Stomach (tissue), 8 donors: ENCODE measurements at regions not wholly inside any gene's neighbourhood (a gene's known extent, or its start where the extent isn't known, plus 50 kb on each side); places are given as distances from the start of the nearest gene placed in this dataset.
A peak's percentile ranks its signal among the peaks of the same experiment; 100 is the strongest.

Experiments used
- DNase-seq, 2 donors: peaks; one replicate each; pipeline versions ENCODE4 v3.0.0 to v3.0.0-alpha.2; 2013 to 2019
- H3K27ac ChIP-seq, 5 donors: fragments of 200-600 bp in 4 of 5; sonication (generic) in 4 of 5; one replicate each; pipeline ENCODE4 v1.5.1; 2013 to 2019; ENCODE audit warnings: mild to moderate bottlenecking in 1 of 5, moderate library complexity in 1 of 5
- H3K27me3 ChIP-seq, 3 donors: fragments of 200-600 bp; sonication (generic); one replicate each; pipeline ENCODE4 v1.5.1; 2017 to 2019; ENCODE audit warnings: mixed run types in 1 of 3
- H3K36me3 ChIP-seq, 4 donors: fragments of 200-600 bp; sonication (generic); 1 replicate in 3 of 4; 2 replicates in 1 of 4; pipeline ENCODE4 v1.5.1; 2016 to 2019
- H3K4me1 ChIP-seq, 4 donors: fragments of 200-600 bp; sonication (generic); one replicate each; pipeline ENCODE4 v1.5.1; 2016 to 2019
- H3K4me3 ChIP-seq, 4 donors: fragments of 200-600 bp; sonication (generic) in 3 of 4; one replicate each; pipeline ENCODE4 v1.5.1; 2016 to 2019; ENCODE audit warnings: mild to moderate bottlenecking in 1 of 4
- H3K9me3 ChIP-seq, 4 donors: fragments of 200-600 bp; sonication (generic); one replicate each; pipeline ENCODE4 v1.5.1; 2016 to 2019
- CTCF ChIP-seq, 7 experiments: fragments of 450-650 bp in 4 of 7; fragments of 200-600 bp in 3 of 7; sonication (generic) in 3 of 7; IDR thresholded peaks; one replicate each; pipeline ENCODE4 v1.5.1; 2016 to 2019; ENCODE audit warnings: antibody characterized with exemption in 7 of 7, control low read depth in 2 of 7, mild to moderate bottlenecking in 1 of 7
- EP300 ChIP-seq: sonication (generic); formaldehyde crosslinking; IDR thresholded peaks from one replicate; pipeline ENCODE4 v1.6.1; 2017; ENCODE audit warnings: antibody characterized with exemption
- POLR2A ChIP-seq, 4 donors: fragments of 450-650 bp; IDR thresholded peaks; one replicate each; pipeline ENCODE4 v1.6.1; 2016; ENCODE audit warnings: antibody characterized with exemption in 4 of 4, control low read depth in 2 of 4, mild to moderate bottlenecking in 1 of 4, moderate library complexity in 1 of 4
- POLR2AphosphoS5 ChIP-seq, 3 donors: sonication (generic); formaldehyde crosslinking; IDR thresholded peaks; one replicate each; pipeline ENCODE4 v1.6.1; 2016; ENCODE audit warnings: antibody characterized with exemption in 3 of 3
- WGBS, 5 donors: extraction: QIAGEN DNeasy Blood & Tissue Kit in 3 of 5; methylation state at CpG; one replicate each; pipeline versions ENCODE4 v1.1.5 to v1.1.7; 2013 to 2018; 5-methylcytosine and 5-hydroxymethylcytosine counted together
- intact Hi-C: fragments of 100-400 bp; cut with DNase I; formaldehyde crosslinking; loops from one replicate; pipeline ENCODE4 v1.15.1; 2023; ENCODE audit warnings: low total_unique reads
- donor health status: healthy with polysubstance abuse.
- donor health status: Bipolar disorder and iron deficiency.
- donor health status: healthy.

GRCh38 chr13:91074091-91074490, 273.4 kb upstream of the MIR17HG start:
- no peaks in the 10 kb centered on the region for H3K27me3 ChIP-seq
- intact Hi-C loops, result no loop called here
- H3K4me1 ChIP-seq, result no peaks in the 10 kb centered on the region
- no peaks in the 10 kb centered on the region for H3K9me3 ChIP-seq
- H3K27ac ChIP-seq, result no peak overlapping the region
- WGBS, 5 donors, result 37 to 72% (median 65%) methylated on average over 2 of the region's 2 CpGs
- no peak for DNase-seq
- H3K4me3 ChIP-seq, result no peak overlapping the region
- TF ChIP-seq POLR2AphosphoS5 (IDR thresholded peaks at IDR 0.05) (no peak), POLR2A (IDR thresholded peaks at IDR 0.05) (no peak), EP300 (no peak), CTCF (IDR thresholded peaks at IDR 0.05) (no peak)
- H3K36me3 ChIP-seq, result no peaks in the 10 kb centered on the region

GRCh38 chr13:91076830-91077229, 270.7 kb upstream of the MIR17HG start:
- intact Hi-C loops, result no loop called here
- Histone ChIP-seq H3K4me1 (no peaks in the 10 kb centered on the region), H3K4me3 (no peak overlapping the region), H3K36me3 (no peaks in the 10 kb centered on the region), H3K27me3 (no peaks in the 10 kb centered on the region), H3K9me3 (no peaks in the 10 kb centered on the region), H3K27ac (no peak overlapping the region)
- 90 to 98% (median 96%) methylated on average over 2 of the region's 2 CpGs for WGBS, 5 donors
- DNase-seq, result no peak
- no peak for TF ChIP-seq CTCF (IDR thresholded peaks at IDR 0.05)
- TF ChIP-seq EP300, result no peak
- TF ChIP-seq POLR2AphosphoS5 (IDR thresholded peaks at IDR 0.05), result no peak
- no peak for TF ChIP-seq POLR2A (IDR thresholded peaks at IDR 0.05)

GRCh38 chr13:91078093-91078679, 269.3 kb upstream of the MIR17HG start:
- Histone ChIP-seq H3K27ac (no peak overlapping the region), H3K36me3 (no peaks in the 10 kb centered on the region), H3K4me3 (no peak overlapping the region), H3K27me3 (no peaks in the 10 kb centered on the region), H3K9me3 (no peaks in the 10 kb centered on the region), H3K4me1 (no peaks in the 10 kb centered on the region)
- no peak for TF ChIP-seq POLR2A (IDR thresholded peaks at IDR 0.05)
- TF ChIP-seq CTCF (IDR thresholded peaks at IDR 0.05), result no peak
- TF ChIP-seq EP300, result no peak
- TF ChIP-seq POLR2AphosphoS5 (IDR thresholded peaks at IDR 0.05), result no peak
- intact Hi-C loops, result no loop called here
- 26 to 32% (median 30%) methylated on average over 4 of the region's 4 CpGs for WGBS, 5 donors
- DNase-seq, result peak in 1 of 2 donors; percentile 30

- Histone ChIP-seq H3K4me3 (no peak overlapping the region), H3K36me3 (no peaks in the 10 kb centered on the region), H3K4me1 (no peaks in the 10 kb centered on the region), H3K27me3 (no peaks in the 10 kb centered on the region), H3K9me3 (no peaks in the 10 kb centered on the region), H3K27ac (no peak overlapping the region)
- TF ChIP-seq POLR2AphosphoS5 (IDR thresholded peaks at IDR 0.05) (no peak), CTCF (IDR thresholded peaks at IDR 0.05) (no peak), POLR2A (IDR thresholded peaks at IDR 0.05) (no peak), EP300 (no peak)
- intact Hi-C loops, result no loop called here
- WGBS, 5 donors, result 63 to 77% (median 72%) methylated on average over 2 of the region's 2 CpGs
- DNase-seq, result no peak
These were observed 268.3 kb upstream of the MIR17HG start for GRCh38 chr13:91079176-91079575.
